D341Med (cell line): ENCODE measurements at regions not wholly inside any gene's neighbourhood (a gene's known extent, or its start where the extent isn't known, plus 50 kb on each side); places are given as distances from the start of the nearest gene placed in this dataset.
A peak's percentile ranks its signal among the peaks of the same experiment; 100 is the strongest.
"Not testable (repeated sequence)": the region's sequence is repeated elsewhere in the genome, so short reads cannot be mapped to it uniquely, and the experiment has no call there.

ENCODE experiments used
- DNase-seq: peaks from one replicate; pipeline ENCODE4 v3.0.0; 2012; ENCODE audit warnings: low spot score

GRCh38 chr12:124070394-124071074 is 97.5 kb downstream of the ZNF664 start:
- DNase-seq, result not testable (repeated sequence)

GRCh38 chr12:124071075-124071443 is 98.0 kb downstream of the ZNF664 start:
- DNase-seq, result no peak

- no peak for DNase-seq
Measured at GRCh38 chr12:124073356-124074035, 100.5 kb downstream of the ZNF664 start.

GRCh38 chr12:124075841-124076240 is 102.8 kb downstream of the ZNF664 start:
- DNase-seq, result no peak

GRCh38 chr12:124077701-124078100 is 104.7 kb downstream of the ZNF664 start:
- DNase-seq, result no peak

GRCh38 chr12:124078800-124079199 is 105.8 kb downstream of the ZNF664 start:
- no peak for DNase-seq

GRCh38 chr12:124080649-124081048 is 107.6 kb downstream of the ZNF664 start:
- DNase-seq, result no peak

GRCh38 chr12:124082012-124082411 is 109.0 kb downstream of the ZNF664 start:
- no peak for DNase-seq

GRCh38 chr12:124082687-124083086 is 109.7 kb downstream of the ZNF664 start:
- DNase-seq, result peak; percentile 59

- no peak for DNase-seq
Measured at GRCh38 chr12:124083708-124084107, 110.7 kb downstream of the ZNF664 start.

GRCh38 chr12:124085419-124086296 is 112.6 kb downstream of the ZNF664 start:
- DNase-seq, result no peak

- no peak for DNase-seq
Measured at GRCh38 chr12:124086299-124086898, 113.4 kb downstream of the ZNF664 start.

GRCh38 chr12:124087266-124088051 is 114.4 kb downstream of the ZNF664 start:
- DNase-seq, result no peak

- DNase-seq, result no peak
Measured at GRCh38 chr12:124088217-124088907, 115.3 kb downstream of the ZNF664 start.

GRCh38 chr12:124089181-124089914 is 116.3 kb downstream of the ZNF664 start:
- not testable (repeated sequence) for DNase-seq

GRCh38 chr12:124091835-124092234 is 118.8 kb downstream of the ZNF664 start:
- DNase-seq, result no peak

- not testable (repeated sequence) for DNase-seq
Measured at GRCh38 chr12:124092532-124092931, 119.5 kb downstream of the ZNF664 start.

GRCh38 chr12:124093297-124093696 is 120.3 kb downstream of the ZNF664 start:
- no peak for DNase-seq

GRCh38 chr12:124094188-124094587 is 121.2 kb downstream of the ZNF664 start:
- no peak for DNase-seq

GRCh38 chr12:124094733-124095132 is 121.7 kb downstream of the ZNF664 start:
- no peak for DNase-seq
